ENCODE measurements at regions not wholly inside any gene's neighbourhood (a gene's known extent, or its start where the extent isn't known, plus 50 kb on each side); places are given as distances from the start of the nearest gene placed in this dataset.

DNA sequence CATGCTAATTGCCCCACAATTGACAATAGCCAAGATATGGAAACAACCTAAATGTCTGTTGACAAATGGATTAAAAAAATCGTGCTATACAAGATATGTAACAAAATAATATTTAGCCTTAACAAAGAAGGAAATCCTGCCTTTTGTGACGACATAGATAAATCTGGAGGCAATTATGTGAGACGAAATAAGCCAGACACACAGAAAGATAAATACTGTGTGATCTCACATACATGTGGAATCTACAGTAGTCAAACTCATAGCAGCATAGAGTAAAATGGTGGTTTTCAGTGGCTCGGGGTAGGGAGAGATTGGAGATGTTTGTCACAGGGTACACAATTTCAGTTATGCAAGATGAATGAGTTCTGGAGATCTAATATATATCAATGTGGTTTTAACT, 895.8 kb downstream of the SLITRK6 start:
- Mint-ChIP-seq H3K4me3 (no peak overlapping the region), H3K36me3 (ENCODE audit: low read depth) (no peaks in the 10 kb centered on the region), H3K4me1 (no peaks in the 10 kb centered on the region), H3K27ac (no peak overlapping the region), H3K9me3 (no peaks in the 10 kb centered on the region), H3K27me3 (ENCODE audit: insufficient read depth, low read depth, poor library complexity) (peaks cover 3% of the 10 kb centered on the region)
- DNase-seq (ENCODE audit: low spot score) = no peak
- Histone ChIP-seq H4K20me1 (replicated peaks; ENCODE audit: insufficient read depth) (no peaks in the 10 kb centered on the region), H3K4me3 (no peak overlapping the region), H3K36me3 (ENCODE audit: insufficient read depth) (no peaks in the 10 kb centered on the region), H3K4me1 (ENCODE audit: insufficient read depth) (no peaks in the 10 kb centered on the region), H3K27ac (ENCODE audit: low read depth) (no peak overlapping the region), H3K27me3 (ENCODE audit: insufficient read depth) (no peaks in the 10 kb centered on the region), H3K79me2 (replicated peaks; ENCODE audit: insufficient read depth) (no peaks in the 10 kb centered on the region), H3K9me2 (ENCODE audit: insufficient read depth) (peaks cover 4% of the 10 kb centered on the region; the same call in 1 of the 2 replicates), H2AFZ (no peak overlapping the region), H3F3A (replicated peaks; ENCODE audit: low read depth) (no peaks in the 10 kb centered on the region), H3K4me2 (no peak overlapping the region)
- TF ChIP-seq CREB1 (CRISPR knock-in tag; IDR thresholded peaks at IDR 0.05; ENCODE audit: low read depth) (no peak), ZNF114 (CRISPR knock-in tag; IDR thresholded peaks at IDR 0.05) (no peak), NANOG (IDR thresholded peaks at IDR 0.05; ENCODE audit: borderline replicate concordance) (no peak), JUNB (IDR thresholded peaks at IDR 0.05; ENCODE audit: unreplicated experiment) (no peak), EZH2phosphoT487 (IDR thresholded peaks at IDR 0.05; ENCODE audit: unreplicated experiment) (no peak), EZH2 (IDR thresholded peaks at IDR 0.05; ENCODE audit: low read depth, unreplicated experiment) (no peak), ZNF331 (CRISPR knock-in tag; IDR thresholded peaks at IDR 0.05; ENCODE audit: low read depth) (no peak), STAT1 (IDR thresholded peaks at IDR 0.05; ENCODE audit: unreplicated experiment) (no peak), POLR2AphosphoS5 (IDR thresholded peaks at IDR 0.05; ENCODE audit: low read depth) (no peak)
- TF ChIP-seq, protein P1, sequence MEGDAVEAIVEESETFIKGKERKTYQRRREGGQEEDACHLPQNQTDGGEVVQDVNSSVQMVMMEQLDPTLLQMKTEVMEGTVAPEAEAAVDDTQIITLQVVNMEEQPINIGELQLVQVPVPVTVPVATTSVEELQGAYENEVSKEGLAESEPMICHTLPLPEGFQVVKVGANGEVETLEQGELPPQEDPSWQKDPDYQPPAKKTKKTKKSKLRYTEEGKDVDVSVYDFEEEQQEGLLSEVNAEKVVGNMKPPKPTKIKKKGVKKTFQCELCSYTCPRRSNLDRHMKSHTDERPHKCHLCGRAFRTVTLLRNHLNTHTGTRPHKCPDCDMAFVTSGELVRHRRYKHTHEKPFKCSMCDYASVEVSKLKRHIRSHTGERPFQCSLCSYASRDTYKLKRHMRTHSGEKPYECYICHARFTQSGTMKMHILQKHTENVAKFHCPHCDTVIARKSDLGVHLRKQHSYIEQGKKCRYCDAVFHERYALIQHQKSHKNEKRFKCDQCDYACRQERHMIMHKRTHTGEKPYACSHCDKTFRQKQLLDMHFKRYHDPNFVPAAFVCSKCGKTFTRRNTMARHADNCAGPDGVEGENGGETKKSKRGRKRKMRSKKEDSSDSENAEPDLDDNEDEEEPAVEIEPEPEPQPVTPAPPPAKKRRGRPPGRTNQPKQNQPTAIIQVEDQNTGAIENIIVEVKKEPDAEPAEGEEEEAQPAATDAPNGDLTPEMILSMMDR (conservative IDR thresholded peaks at IDR 0.05; ENCODE audit: low read depth in 2 of 2) = no peak
- TF ChIP-seq, protein P2, sequence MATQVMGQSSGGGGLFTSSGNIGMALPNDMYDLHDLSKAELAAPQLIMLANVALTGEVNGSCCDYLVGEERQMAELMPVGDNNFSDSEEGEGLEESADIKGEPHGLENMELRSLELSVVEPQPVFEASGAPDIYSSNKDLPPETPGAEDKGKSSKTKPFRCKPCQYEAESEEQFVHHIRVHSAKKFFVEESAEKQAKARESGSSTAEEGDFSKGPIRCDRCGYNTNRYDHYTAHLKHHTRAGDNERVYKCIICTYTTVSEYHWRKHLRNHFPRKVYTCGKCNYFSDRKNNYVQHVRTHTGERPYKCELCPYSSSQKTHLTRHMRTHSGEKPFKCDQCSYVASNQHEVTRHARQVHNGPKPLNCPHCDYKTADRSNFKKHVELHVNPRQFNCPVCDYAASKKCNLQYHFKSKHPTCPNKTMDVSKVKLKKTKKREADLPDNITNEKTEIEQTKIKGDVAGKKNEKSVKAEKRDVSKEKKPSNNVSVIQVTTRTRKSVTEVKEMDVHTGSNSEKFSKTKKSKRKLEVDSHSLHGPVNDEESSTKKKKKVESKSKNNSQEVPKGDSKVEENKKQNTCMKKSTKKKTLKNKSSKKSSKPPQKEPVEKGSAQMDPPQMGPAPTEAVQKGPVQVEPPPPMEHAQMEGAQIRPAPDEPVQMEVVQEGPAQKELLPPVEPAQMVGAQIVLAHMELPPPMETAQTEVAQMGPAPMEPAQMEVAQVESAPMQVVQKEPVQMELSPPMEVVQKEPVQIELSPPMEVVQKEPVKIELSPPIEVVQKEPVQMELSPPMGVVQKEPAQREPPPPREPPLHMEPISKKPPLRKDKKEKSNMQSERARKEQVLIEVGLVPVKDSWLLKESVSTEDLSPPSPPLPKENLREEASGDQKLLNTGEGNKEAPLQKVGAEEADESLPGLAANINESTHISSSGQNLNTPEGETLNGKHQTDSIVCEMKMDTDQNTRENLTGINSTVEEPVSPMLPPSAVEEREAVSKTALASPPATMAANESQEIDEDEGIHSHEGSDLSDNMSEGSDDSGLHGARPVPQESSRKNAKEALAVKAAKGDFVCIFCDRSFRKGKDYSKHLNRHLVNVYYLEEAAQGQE (IDR thresholded peaks at IDR 0.05; ENCODE audit: unreplicated experiment) = no peak
- TF ChIP-seq, protein P3, sequence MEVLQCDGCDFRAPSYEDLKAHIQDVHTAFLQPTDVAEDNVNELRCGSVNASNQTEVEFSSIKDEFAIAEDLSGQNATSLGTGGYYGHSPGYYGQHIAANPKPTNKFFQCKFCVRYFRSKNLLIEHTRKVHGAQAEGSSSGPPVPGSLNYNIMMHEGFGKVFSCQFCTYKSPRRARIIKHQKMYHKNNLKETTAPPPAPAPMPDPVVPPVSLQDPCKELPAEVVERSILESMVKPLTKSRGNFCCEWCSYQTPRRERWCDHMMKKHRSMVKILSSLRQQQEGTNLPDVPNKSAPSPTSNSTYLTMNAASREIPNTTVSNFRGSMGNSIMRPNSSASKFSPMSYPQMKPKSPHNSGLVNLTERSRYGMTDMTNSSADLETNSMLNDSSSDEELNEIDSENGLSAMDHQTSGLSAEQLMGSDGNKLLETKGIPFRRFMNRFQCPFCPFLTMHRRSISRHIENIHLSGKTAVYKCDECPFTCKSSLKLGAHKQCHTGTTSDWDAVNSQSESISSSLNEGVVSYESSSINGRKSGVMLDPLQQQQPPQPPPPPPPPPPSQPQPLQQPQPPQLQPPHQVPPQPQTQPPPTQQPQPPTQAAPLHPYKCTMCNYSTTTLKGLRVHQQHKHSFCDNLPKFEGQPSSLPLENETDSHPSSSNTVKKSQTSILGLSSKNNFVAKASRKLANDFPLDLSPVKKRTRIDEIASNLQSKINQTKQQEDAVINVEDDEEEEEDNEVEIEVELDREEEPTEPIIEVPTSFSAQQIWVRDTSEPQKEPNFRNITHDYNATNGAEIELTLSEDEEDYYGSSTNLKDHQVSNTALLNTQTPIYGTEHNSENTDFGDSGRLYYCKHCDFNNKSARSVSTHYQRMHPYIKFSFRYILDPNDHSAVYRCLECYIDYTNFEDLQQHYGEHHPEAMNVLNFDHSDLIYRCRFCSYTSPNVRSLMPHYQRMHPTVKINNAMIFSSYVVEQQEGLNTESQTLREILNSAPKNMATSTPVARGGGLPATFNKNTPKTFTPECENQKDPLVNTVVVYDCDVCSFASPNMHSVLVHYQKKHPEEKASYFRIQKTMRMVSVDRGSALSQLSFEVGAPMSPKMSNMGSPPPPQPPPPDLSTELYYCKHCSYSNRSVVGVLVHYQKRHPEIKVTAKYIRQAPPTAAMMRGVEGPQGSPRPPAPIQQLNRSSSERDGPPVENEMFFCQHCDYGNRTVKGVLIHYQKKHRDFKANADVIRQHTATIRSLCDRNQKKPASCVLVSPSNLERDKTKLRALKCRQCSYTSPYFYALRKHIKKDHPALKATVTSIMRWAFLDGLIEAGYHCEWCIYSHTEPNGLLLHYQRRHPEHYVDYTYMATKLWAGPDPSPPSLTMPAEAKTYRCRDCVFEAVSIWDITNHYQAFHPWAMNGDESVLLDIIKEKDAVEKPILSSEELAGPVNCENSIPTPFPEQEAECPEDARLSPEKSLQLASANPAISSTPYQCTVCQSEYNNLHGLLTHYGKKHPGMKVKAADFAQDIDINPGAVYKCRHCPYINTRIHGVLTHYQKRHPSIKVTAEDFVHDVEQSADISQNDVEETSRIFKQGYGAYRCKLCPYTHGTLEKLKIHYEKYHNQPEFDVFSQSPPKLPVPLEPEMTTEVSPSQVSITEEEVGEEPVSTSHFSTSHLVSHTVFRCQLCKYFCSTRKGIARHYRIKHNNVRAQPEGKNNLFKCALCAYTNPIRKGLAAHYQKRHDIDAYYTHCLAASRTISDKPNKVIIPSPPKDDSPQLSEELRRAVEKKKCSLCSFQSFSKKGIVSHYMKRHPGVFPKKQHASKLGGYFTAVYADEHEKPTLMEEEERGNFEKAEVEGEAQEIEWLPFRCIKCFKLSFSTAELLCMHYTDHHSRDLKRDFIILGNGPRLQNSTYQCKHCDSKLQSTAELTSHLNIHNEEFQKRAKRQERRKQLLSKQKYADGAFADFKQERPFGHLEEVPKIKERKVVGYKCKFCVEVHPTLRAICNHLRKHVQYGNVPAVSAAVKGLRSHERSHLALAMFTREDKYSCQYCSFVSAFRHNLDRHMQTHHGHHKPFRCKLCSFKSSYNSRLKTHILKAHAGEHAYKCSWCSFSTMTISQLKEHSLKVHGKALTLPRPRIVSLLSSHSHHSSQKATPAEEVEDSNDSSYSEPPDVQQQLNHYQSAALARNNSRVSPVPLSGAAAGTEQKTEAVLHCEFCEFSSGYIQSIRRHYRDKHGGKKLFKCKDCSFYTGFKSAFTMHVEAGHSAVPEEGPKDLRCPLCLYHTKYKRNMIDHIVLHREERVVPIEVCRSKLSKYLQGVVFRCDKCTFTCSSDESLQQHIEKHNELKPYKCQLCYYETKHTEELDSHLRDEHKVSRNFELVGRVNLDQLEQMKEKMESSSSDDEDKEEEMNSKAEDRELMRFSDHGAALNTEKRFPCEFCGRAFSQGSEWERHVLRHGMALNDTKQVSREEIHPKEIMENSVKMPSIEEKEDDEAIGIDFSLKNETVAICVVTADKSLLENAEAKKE (CRISPR knock-in tag; IDR thresholded peaks at IDR 0.05) = no peak
- TF ChIP-seq, protein P4, sequence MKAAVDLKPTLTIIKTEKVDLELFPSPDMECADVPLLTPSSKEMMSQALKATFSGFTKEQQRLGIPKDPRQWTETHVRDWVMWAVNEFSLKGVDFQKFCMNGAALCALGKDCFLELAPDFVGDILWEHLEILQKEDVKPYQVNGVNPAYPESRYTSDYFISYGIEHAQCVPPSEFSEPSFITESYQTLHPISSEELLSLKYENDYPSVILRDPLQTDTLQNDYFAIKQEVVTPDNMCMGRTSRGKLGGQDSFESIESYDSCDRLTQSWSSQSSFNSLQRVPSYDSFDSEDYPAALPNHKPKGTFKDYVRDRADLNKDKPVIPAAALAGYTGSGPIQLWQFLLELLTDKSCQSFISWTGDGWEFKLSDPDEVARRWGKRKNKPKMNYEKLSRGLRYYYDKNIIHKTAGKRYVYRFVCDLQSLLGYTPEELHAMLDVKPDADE (IDR thresholded peaks at IDR 0.05) = no peak
- no peak for ATAC-seq
